GM21367 (cell line): ENCODE measurements at regions not wholly inside any gene's neighbourhood (a gene's known extent, or its start where the extent isn't known, plus 50 kb on each side); places are given as distances from the start of the nearest gene placed in this dataset.

Experiments
- ATAC-seq: cut with Tn5 transposase; IDR thresholded peaks from one replicate; pipeline ENCODE4 v1.9.1; 2021; ENCODE audit not compliant: unreplicated experiment

- no peak for ATAC-seq
Measured at GRCh38 chr2:15874854-15875804, 65.2 kb upstream of the MYCN start.

- ATAC-seq, result no peak
Measured at GRCh38 chr2:15875969-15876705, 64.2 kb upstream of the MYCN start.

GRCh38 chr2:15880226-15881119, 59.9 kb upstream of the MYCN start:
- ATAC-seq, result no peak

- no peak for ATAC-seq
Measured at GRCh38 chr2:15881120-15881433, 59.3 kb upstream of the MYCN start.

- ATAC-seq, result no peak
Measured at GRCh38 chr2:15881676-15882075, 58.7 kb upstream of the MYCN start.

GRCh38 chr2:15882761-15883497, 57.4 kb upstream of the MYCN start:
- ATAC-seq, result no peak

GRCh38 chr2:15883684-15884083, 56.7 kb upstream of the MYCN start:
- ATAC-seq, result no peak

- no peak for ATAC-seq
Measured at GRCh38 chr2:15884790-15885189, 55.6 kb upstream of the MYCN start.

- ATAC-seq, result no peak
Measured at GRCh38 chr2:15886231-15886630, 54.1 kb upstream of the MYCN start.

GRCh38 chr2:15889442-15890123, 50.8 kb upstream of the MYCN start:
- no peak for ATAC-seq

- ATAC-seq, result no peak
Measured at GRCh38 chr2:15890124-15890754, 50.1 kb upstream of the MYCN start.
